ENCODE measurements at regions not wholly inside any gene's neighbourhood (a gene's known extent, or its start where the extent isn't known, plus 50 kb on each side); places are given as distances from the start of the nearest gene placed in this dataset.

GRCh38 chr6:159430323-159430722 lies 261.1 kb downstream of the FNDC1 start:
- no peak for TF ChIP-seq CTCF (IDR thresholded peaks at IDR 0.05; ENCODE audit: low read length)
- TF ChIP-seq EZH2 (IDR thresholded peaks at IDR 0.05; ENCODE audit: borderline replicate concordance, low read length): no peak
